ENCODE measurements at regions not wholly inside any gene's neighbourhood (a gene's known extent, or its start where the extent isn't known, plus 50 kb on each side); places are given as distances from the start of the nearest gene placed in this dataset.

- TF ChIP-seq GATA2 (IDR thresholded peaks at IDR 0.05; ENCODE audit: low read depth, low read length) (no peak), GATA3 (IDR thresholded peaks at IDR 0.05; ENCODE audit: low read depth, low read length) (no peak)
Observed at GRCh38 chr10:3723766-3724165, 61.2 kb downstream of the KLF6 start.

All from SH-SY5Y (cell line).